Lower leg skin (tissue), 4 donors: ENCODE measurements at regions not wholly inside any gene's neighbourhood (a gene's known extent, or its start where the extent isn't known, plus 50 kb on each side); places are given as distances from the start of the nearest gene placed in this dataset.

Experiments
- DNase-seq, 2 donors: peaks; one replicate each; pipeline ENCODE4 v3.0.0-alpha.2; 2019; ENCODE audit warnings: low spot score in 2 of 2
- H3K4me3 ChIP-seq: fragments of 200-600 bp; sonication (generic); 2 replicates; pipeline ENCODE4 v1.5.1; 2017; ENCODE audit warnings: mild to moderate bottlenecking, low read depth; ENCODE audit not compliant: poor library complexity, severe bottlenecking
- CTCF ChIP-seq, 3 donors: fragments of 450-650 bp; IDR thresholded peaks; one replicate each; pipeline ENCODE4 v1.5.1; 2016; ENCODE audit warnings: antibody characterized with exemption in 3 of 3, mild to moderate bottlenecking in 3 of 3, moderate library complexity in 2 of 3
- POLR2A ChIP-seq, 2 donors: fragments of 450-650 bp; IDR thresholded peaks; one replicate each; pipeline ENCODE4 v1.6.1; 2016 to 2017; ENCODE audit warnings: antibody characterized with exemption in 2 of 2, mild to moderate bottlenecking in 1 of 2, moderate library complexity in 1 of 2
- WGBS, 2 donors: methylation state at CpG; one replicate each; pipeline ENCODE4 v1.1.5; 2018; 5-methylcytosine and 5-hydroxymethylcytosine counted together
- intact Hi-C: fragments of 100-400 bp; cut with DNase I; formaldehyde crosslinking; loops from one replicate; pipeline ENCODE4 v1.15.0; 2023; ENCODE audit warnings: low total_unique reads

- no peak for DNase-seq
- H3K4me3 ChIP-seq, result no peak overlapping the region
- WGBS, 2 donors, result 83 to 87% methylated on average over 8 to 12 of the region's 12 CpGs
- no peak for TF ChIP-seq CTCF (IDR thresholded peaks at IDR 0.05)
- TF ChIP-seq POLR2A (IDR thresholded peaks at IDR 0.05), result no peak
- intact Hi-C loops, result no loop called here
Measured at GRCh38 chr16:87006789-87007745, 310.1 kb downstream of the C16orf95 start.

- TF ChIP-seq CTCF (IDR thresholded peaks at IDR 0.05) (no peak), POLR2A (IDR thresholded peaks at IDR 0.05) (no peak)
- intact Hi-C loops, result no loop called here
- 82 to 94% methylated on average over 10 of the region's 10 CpGs for WGBS, 2 donors
- H3K4me3 ChIP-seq, result no peak overlapping the region
- no peak for DNase-seq
Measured at GRCh38 chr16:87007907-87008306, 309.3 kb downstream of the C16orf95 start.

- WGBS, 2 donors, result 94 to 97% methylated on average over 4 to 5 of the region's 5 CpGs
- intact Hi-C loops, result no loop called here
- H3K4me3 ChIP-seq, result no peak overlapping the region
- no peak for DNase-seq
- TF ChIP-seq POLR2A (IDR thresholded peaks at IDR 0.05), result no peak
- no peak for TF ChIP-seq CTCF (IDR thresholded peaks at IDR 0.05)
Measured at GRCh38 chr16:87008664-87009063, 308.5 kb downstream of the C16orf95 start.

- no peak for DNase-seq
- intact Hi-C loops, result no loop called here
- no peak for TF ChIP-seq CTCF (IDR thresholded peaks at IDR 0.05)
- no peak for TF ChIP-seq POLR2A (IDR thresholded peaks at IDR 0.05)
- WGBS, 2 donors, result 67 to 68% methylated on average over 30 to 33 of the region's 37 CpGs
- H3K4me3 ChIP-seq, result no peak overlapping the region
Measured at GRCh38 chr16:87012954-87013938, 303.9 kb downstream of the C16orf95 start.

GRCh38 chr16:87014112-87014511 is 303.1 kb downstream of the C16orf95 start:
- 89 to 93% methylated on average over 1 of the region's 1 CpG for WGBS, 2 donors
- DNase-seq, result no peak
- TF ChIP-seq CTCF (IDR thresholded peaks at IDR 0.05), result no peak
- no peak for TF ChIP-seq POLR2A (IDR thresholded peaks at IDR 0.05)
- no peak overlapping the region for H3K4me3 ChIP-seq
- intact Hi-C loops, result no loop called here
